ENCODE measurements at regions not wholly inside any gene's neighbourhood (a gene's known extent, or its start where the extent isn't known, plus 50 kb on each side); places are given as distances from the start of the nearest gene placed in this dataset.

DNA sequence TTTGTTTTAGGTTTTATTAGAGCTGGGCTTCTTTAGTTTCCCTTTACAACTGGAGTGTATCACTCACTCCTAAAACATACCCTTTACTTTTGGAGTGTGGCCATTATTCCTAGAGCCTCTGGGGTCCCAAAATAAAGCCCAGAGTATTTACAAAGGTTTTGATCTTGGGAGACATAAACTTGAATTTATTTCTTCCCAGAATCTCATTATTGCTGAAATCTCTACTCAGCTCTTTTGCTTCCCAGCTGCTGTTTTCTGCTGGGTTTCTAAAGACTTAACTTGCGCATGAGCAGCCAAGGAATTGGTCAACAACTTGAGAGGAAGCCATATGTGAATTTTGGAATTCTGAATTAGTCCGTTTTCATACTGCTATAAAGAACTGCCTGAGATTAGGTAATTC, 94.5 kb upstream of the NRSN1 start:
- Histone ChIP-seq H3K27me3 (ENCODE audit: insufficient read depth, low read depth, severe bottlenecking) (no peaks in the 10 kb centered on the region), H3K36me3 (no peaks in the 10 kb centered on the region), H3K9me3 (ENCODE audit: severe bottlenecking) (peaks cover 10% of the 10 kb centered on the region), H3K27ac (no peak overlapping the region), H3K4me3 (ENCODE audit: low read depth, low read length) (no peak overlapping the region)
- TF ChIP-seq, protein P1, sequence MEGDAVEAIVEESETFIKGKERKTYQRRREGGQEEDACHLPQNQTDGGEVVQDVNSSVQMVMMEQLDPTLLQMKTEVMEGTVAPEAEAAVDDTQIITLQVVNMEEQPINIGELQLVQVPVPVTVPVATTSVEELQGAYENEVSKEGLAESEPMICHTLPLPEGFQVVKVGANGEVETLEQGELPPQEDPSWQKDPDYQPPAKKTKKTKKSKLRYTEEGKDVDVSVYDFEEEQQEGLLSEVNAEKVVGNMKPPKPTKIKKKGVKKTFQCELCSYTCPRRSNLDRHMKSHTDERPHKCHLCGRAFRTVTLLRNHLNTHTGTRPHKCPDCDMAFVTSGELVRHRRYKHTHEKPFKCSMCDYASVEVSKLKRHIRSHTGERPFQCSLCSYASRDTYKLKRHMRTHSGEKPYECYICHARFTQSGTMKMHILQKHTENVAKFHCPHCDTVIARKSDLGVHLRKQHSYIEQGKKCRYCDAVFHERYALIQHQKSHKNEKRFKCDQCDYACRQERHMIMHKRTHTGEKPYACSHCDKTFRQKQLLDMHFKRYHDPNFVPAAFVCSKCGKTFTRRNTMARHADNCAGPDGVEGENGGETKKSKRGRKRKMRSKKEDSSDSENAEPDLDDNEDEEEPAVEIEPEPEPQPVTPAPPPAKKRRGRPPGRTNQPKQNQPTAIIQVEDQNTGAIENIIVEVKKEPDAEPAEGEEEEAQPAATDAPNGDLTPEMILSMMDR (IDR thresholded peaks at IDR 0.05; ENCODE audit: low read depth, low read length) = no peak
- DNase-seq = no peak

DNA sequence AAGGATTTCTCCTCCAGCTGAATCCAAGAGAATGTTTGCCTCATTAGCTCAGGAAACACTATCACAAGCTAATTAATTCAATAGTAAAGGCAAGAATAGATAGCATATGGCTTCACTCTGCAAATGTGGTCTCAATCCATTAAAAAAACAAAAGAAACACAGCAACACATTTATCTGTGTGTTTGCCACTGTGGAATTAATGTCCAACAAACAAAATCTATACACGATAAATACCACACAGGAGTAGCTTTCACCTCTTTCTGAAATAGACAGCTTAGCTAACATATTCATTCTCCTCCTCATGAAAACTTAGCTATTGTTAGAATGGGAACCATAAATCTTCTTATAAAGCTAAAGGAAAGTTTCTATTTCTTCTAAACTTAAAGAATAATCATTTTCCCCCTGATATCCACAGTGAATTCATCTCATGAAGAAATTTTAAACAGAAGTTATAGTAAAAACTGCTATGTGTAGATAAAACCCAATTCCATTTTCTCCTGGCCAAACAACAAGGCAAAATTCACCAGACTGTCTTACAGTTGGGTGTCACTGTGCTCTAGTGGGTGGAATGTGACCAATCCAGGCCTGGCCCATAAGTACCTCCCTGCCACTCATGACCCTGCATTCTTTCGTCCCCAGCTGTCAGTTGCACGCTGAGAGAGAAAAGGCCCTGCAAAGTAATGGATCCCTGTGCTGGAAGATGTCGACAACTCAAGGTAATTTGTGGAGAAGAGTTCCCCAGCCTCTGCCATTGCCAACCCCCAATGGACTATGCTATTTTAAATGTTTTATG, 92.9 kb upstream of the NRSN1 start:
- Histone ChIP-seq H3K4me3 (ENCODE audit: low read depth, low read length) (no peak overlapping the region), H3K27ac (no peak overlapping the region), H3K36me3 (no peaks in the 10 kb centered on the region), H3K27me3 (ENCODE audit: insufficient read depth, low read depth, severe bottlenecking) (no peaks in the 10 kb centered on the region), H3K9me3 (ENCODE audit: severe bottlenecking) (peaks cover 6% of the 10 kb centered on the region)
- TF ChIP-seq, protein P1 (IDR thresholded peaks at IDR 0.05; ENCODE audit: low read depth, low read length) = no peak
- DNase-seq = no peak

DNA sequence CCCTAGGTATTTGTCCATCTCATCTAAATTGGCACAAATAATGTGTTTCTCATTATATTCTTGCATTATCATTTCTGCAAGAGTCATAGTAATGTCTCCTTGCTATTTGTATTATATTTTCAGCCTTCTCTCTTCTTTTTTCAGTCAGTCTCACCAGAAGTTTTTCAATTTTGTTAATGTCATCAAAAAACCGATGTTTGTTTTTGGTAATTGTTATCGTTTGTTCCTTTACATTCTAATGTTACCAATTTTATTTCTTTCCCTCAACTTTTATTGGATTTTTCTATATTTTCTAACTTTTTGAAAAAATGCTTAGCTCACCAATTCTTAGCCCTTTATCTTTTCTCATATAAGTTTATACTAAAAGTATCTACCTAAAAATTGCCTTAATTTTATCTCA, 82.2 kb upstream of the NRSN1 start:
- Histone ChIP-seq H3K27ac (no peak overlapping the region), H3K27me3 (ENCODE audit: insufficient read depth, low read depth, severe bottlenecking) (no peaks in the 10 kb centered on the region)

DNA sequence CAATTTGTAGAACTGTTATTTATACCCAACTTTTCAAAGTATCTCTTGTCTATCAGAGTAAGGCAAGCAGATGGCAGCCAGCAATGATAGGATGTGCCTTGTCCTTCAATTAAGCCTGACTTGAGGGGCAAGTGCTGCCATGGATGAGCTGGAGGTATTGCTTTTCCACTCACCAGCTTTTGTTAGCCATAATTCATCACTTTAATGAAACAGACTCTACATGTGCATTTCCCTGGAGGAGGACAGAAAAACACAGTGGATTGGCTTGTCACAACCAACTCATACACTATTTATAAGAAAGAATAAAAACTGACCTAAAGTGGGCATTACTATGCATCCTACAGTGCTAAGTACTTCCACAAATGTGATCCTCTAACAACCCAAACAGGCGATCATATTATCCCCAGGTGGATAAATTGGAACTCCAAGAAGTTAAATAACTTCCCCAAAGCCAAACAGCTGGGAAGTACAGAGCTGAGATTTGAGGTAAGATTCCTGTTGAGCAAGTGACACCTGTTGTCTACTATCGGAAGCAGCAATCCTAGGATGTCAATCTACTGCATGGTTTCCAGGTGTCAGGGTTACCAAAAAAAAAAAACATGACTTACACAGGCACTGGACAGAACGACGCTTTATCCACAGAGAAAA, 73.9 kb upstream of the NRSN1 start:
- Histone ChIP-seq H3K36me3 (no peaks in the 10 kb centered on the region), H3K27me3 (ENCODE audit: insufficient read depth, low read depth, severe bottlenecking) (no peaks in the 10 kb centered on the region), H3K4me3 (ENCODE audit: low read depth, low read length) (no peak overlapping the region), H3K27ac (no peak overlapping the region), H3K9me3 (ENCODE audit: severe bottlenecking) (no peaks in the 10 kb centered on the region)
- no peak for DNase-seq
- TF ChIP-seq, protein P1 (IDR thresholded peaks at IDR 0.05; ENCODE audit: low read depth, low read length) = no peak

More for the DNA sequence above, 82.2 kb upstream of the NRSN1 start:
- H3K9me3 ChIP-seq (ENCODE audit: severe bottlenecking) = peaks cover 4% of the 10 kb centered on the region
- DNase-seq = no peak
- no peak overlapping the region for H3K4me3 ChIP-seq (ENCODE audit: low read depth, low read length)
- TF ChIP-seq, protein P1 (IDR thresholded peaks at IDR 0.05; ENCODE audit: low read depth, low read length) = no peak
- H3K36me3 ChIP-seq = no peaks in the 10 kb centered on the region

DNA sequence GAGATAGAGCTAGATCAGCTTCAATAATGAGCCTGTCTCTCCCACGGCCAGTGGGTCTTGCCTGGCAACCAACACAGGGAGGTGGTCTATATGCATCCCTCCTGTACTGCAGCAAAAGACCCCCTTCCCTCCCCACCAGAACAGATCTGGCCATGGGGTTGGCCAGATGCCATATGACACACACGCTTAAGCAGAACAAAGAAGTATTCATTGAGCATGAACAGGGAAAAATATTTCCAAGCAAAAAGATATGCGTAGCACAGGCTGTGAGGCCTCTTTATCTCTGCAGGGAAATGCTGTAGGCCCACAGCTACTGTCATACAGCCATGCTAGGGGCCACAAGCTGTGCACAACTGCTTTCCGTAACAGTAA, 73.4 kb upstream of the NRSN1 start:
- TF ChIP-seq, protein P1 (IDR thresholded peaks at IDR 0.05; ENCODE audit: low read depth, low read length) = no peak
- H3K27me3 ChIP-seq (ENCODE audit: insufficient read depth, low read depth, severe bottlenecking) = no peaks in the 10 kb centered on the region
- DNase-seq = no peak
- no peaks in the 10 kb centered on the region for H3K36me3 ChIP-seq
- no peaks in the 10 kb centered on the region for H3K9me3 ChIP-seq (ENCODE audit: severe bottlenecking)
- no peak overlapping the region for H3K4me3 ChIP-seq (ENCODE audit: low read depth, low read length)
- no peak overlapping the region for H3K27ac ChIP-seq
